ENCODE measurements at regions not wholly inside any gene's neighbourhood (a gene's known extent, or its start where the extent isn't known, plus 50 kb on each side); places are given as distances from the start of the nearest gene placed in this dataset.
A peak's percentile ranks its signal among the peaks of the same experiment; 100 is the strongest.

DNA sequence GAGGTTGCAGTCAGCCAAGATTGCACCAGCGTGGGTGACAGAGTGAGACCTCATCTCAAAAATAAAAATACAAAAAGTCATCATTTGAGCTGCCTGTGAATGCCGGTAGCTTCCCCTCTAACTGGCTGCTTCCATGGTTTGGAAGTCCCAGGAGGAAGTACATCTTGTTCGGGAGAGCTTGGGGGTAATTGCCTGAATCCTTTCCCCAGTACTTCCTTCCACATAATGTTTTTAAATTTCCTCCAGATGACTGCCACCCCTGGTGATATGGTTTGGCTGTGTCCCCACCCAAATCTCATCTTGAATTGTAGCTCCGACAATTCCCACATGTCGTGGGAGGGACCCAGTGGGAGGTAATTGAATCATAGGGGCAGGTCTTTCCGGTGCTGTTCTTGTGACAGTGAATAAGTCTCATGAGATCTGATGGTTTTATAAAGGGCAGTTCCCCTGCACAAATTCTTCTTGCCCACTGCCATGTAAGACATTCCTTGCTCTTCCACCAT is 87.2 kb downstream of the SPRING1 start:
- no peak for DNase-seq

DNA sequence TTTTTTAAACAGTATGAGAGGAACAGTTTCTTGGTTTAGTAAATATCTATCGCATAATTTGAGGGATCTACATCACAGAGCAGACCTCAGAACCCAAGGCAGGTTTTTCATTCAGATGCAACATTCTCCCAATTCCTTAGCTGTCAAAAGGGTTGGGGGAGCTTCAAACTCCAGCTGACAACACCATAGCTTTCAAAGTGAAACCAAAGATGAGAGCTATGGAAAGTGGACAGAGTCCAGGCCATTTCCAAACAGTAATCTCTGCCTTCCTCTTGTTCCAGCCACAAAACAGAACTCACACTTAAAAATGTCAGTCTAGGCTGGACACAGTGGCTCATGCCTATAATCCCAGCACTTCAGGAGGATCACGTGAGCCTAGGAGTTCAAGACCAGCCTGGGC is 87.8 kb downstream of the SPRING1 start:
- no peak for DNase-seq

DNA sequence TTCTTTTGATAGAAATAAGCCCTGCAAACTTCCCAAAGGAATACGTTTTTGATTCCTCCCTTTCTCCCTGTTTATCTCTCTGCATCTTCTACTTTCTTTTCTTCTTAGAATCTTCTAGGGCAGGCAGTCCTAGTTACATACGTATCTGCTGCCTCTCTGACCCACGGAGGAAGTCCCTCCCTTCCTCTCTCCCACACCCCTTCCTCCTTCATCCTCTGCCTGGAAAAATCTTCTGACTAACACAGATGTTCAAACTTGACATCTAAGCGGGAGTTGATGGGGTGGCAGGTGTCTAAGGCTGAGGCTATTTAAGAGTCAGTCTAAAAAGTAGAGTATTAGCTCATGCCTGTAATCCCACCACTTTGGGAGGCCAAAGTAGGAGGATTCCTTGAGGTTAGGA is 88.6 kb downstream of the MAP1LC3B2 start:
- no peak for DNase-seq

DNA sequence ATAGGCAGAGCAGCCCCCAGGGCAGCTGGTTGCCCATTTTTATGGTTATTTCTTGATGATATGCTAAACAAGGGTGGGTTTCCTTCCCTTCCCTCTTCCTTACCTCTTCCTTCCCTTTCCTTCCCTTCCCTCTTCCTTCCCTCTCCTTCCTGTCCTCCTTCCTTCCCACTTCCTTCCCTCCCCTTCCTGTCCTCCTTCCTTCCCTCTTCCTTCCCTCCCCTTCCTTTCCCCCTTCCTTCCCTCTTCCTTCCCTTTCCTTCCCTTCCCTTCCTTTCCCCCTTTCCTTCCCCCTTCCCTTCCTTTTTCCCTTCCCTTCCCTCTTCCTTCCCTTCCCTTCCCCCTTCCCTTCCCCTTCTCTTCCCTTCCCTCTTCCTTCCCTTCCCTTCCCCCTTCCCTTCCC is 87.7 kb downstream of the MAP1LC3B2 start:
- DNase-seq = no peak

DNA sequence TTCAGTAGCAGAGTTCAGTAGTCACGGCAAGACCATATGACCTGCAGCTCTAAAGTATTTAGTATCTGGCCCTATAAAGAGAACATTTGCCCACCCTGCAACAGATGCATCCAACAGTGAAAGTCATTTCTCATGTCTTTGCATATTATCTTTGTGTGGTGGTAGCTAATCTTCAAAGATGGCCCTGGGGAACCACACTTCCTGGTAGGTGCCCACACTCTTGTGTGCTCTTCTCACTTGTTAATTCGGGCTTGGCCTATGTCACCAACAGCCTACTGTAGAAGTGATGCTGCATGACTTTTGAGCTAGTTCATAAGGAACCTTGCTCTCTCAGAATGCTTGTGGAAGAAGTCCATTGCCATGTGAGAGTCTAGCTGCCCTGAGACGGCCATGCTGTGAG is 85.6 kb downstream of the MAP1LC3B2 start:
- no peak for DNase-seq

DNA sequence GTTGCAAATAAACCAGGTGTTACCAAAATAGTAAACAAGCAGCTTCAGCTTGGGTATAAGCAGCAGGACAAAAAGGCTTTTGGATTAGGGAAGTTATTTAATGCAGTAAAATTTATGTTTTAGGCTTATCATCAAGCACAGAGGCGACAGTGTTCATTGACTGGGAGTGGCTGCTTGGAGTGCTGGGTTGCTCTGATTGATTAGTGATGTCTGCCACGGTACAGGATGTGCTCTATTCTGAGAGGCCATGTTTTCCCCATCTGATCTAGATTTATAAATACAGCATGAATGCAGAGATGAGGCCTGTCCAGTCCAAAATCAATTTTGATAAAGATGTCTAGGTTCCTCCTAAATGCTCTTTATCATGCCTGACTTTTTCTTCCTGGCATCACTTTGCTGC is 83.5 kb downstream of the MAP1LC3B2 start:
- no peak for DNase-seq

DNA sequence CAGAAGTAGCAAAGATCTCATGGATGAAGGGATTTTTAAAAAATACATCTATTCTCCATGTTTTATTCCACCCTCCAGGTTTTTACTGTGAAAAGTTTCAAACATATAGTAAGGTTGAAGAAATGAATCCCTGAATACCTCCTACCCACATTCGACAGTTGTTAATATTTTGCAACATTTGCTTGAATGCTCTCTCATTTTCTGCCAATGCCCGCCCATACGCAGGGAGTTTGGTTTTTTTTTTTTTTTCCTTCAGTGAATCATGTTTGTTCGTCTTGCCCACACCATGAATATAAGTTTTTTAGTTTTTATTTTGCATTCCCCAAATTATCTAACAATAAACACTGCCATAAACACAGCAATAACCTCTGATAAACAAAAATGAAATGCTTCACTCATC is 82.9 kb downstream of the MAP1LC3B2 start:
- no peak for DNase-seq

DNA sequence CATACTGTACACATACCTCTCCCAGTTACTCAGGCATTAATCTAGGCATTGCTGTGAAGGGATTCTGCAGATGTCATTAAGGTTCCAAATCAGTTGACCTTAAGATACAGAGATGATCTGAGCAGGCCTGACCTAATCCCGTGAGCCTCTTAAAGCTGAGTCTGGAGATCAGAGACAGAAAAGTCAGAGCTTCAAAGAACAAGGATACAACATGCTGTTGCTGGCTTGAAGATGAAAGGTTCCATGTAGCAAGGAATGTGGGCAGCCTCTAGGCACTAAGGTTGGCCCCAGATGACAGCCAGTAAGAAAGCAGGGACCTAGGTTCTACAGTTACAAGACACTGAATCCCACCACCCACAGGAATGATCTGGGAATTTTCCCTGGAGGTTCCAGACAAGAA is 81.1 kb downstream of the MAP1LC3B2 start:
- no peak for DNase-seq

DNA sequence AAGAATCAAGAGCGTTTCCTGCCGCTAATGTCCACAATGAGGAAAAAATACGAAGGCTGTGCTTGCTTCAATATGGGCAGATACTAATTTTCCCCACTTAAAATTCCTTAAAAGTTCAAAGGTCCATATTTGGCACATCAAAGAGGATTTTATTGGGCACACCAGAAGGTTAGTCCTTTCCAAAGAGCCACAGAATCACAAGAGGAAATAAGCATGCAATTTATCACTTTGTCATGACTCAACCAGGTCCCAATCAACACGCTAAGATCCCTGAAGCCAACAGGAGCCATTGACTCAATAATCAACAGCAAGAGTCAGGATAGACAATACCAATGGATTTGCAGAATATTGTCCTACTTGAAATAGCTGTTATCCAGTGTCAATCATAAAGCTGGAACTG is 80.6 kb downstream of the MAP1LC3B2 start:
- DNase-seq = no peak

DNA sequence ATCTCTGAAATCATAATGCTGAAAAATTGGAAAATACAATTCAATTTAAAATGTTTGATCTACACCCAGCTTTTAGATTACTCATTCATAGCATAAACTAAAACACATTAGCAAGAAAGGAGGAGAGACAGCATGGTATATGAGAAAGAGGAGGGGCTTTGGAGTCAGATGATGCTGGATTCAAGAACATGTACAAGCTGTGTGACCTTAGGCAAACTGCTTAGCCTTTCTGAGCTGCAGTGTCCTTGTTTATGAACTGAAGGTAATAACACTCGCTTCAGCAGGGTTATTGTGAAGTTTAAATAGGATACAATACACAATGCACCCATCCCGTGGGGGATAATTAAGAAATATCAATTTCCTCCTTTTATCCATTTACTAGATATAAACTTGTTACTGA is 79.2 kb downstream of the MAP1LC3B2 start:
- no peak for DNase-seq

DNA sequence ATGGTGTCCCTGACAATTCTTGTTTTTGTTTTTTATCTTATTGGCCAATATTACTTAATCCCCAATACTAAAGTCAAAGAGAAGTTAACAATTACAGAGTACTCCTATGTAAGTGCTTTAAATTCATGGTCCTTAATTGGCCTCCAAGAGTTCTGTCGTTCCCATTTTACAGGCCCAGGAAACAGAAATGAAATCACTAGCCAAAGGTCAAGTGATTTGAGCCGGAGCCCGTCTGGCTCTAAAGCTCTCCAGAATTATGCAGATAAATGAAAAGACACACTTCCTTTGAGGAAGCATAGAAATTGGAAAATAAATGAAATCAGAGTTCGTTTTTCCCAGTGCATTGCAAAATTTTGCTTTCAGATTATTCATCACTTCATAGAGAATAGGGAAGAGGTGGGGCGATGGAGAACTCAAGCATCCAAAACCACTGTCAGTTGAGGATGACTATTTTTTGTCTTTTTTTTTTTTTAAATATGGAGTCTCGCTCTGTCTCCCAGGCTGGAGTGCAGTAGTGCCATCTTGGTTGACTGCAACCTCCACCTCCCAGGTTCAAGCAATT is 78.5 kb downstream of the MAP1LC3B2 start:
- DNase-seq = no peak

DNA sequence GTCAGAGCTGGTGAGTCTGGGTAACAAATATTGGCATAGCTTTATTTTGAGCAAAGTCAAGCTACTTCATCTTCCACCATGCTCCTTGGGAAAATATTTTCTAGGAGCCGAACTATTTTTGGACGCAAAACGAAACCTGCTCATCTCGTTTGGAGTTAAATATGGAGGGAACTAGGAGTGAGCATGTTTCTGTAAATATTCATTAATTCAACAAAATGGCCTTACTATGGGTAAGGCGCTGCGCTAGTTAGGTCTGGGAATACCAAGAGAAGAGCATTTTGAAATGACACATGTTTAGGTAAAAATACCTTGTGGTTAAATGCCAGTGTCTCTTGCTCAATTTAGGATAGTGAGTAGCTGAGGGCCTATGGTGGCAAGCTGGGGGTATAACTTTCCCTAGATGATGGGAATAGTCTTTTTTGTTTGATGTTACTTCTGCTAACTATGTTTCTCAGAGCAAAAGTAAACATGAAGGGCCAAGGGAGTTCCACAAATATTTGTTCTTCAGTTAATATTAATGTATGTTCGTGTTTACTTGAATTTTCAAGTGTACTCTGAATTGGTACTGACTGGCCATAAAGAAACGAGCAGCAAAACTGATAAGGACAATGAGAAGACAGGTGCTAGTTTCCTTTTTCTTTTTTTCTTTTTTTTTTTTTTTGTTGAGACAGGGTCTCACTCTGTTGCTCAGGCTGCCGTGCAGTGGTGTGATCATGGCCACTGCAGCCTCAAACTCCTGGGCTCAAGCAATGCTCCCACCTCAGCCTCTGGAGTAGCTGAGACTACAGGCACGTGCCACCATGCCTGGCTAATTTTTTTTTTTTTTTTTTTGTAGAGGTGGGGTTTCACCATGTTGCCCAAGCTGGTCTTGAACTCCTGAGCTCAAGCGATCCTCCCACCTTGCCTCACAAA is 77.7 kb downstream of the MAP1LC3B2 start:
- DNase-seq = no peak

DNA sequence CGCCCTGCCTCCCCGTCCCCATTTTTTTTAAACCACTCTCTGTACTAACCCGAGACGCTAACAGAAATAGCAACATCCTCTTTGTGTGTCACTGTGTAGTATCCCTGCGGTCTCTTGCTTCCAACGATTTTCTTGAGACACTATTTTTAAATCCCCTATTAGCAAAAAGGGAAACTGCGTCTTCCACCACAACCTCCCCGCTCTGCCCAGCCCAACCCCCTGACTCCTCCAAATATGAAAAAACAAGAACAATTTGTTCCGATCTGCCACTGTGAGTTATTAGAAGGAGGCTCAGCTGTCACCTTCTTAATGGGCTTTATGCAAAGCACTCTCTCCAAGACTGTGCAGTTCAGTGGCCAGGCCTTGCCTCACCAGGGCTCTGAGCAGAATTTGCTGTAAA is 76.3 kb downstream of the MAP1LC3B2 start:
- DNase-seq = no peak

DNA sequence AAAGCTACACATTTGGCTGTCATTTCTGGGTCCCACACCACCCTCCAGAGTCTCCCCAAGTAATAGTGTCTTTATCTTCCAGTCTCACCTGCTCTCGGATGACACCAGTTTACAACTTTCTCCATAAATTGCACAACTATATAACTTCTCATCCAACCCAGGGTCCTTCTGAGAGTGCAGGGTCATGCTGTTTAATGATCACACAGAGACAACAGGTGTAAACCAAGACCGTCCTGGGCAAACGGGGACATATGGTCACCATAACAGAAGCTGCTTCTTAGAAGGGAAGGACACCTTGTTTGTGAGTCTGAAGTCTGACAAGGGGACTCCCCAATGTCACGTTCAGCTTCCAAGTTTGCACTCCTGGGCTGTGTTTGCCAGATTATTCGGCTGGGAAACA is 74.3 kb downstream of the MAP1LC3B2 start:
- no peak for DNase-seq

DNA sequence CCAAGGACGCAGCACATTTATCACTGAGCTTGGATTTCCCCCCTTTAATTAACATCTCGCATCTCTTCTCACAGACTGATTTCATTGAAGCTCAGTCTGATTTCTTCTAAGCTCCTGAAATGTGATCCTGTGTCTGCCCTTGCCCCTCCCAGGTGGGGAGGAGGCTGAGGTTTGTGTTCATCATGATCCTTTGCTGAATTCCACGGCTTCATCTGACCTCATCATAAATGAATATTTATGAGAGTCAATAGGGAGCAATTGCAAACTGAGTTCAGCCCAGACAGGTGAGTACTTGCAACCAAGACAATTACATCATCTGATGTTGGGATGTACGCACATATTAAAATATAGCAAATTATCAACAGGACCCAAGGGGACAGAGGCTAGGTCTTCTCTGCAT is 72.4 kb downstream of the MAP1LC3B2 start:
- DNase-seq = no peak

DNA sequence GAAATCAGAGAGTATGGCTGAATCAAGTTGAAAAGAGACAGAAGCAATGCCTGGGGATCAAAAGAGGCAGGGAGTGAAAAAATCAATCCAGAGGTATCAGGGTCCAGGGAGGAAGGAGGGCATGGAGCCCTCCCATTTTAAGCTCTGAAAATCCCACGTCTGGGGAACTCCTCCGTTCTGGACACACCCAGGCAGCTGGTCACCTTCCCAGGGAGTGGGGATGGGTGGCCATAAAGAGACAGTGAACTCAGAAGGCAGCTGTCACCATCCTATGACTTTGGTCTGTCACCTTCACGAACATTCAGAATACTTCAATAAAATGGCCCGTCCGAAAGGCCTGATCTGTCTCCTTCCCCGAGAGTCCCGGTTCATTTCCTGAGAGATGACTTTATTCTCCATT is 71.6 kb downstream of the MAP1LC3B2 start:
- DNase-seq = no peak

DNA sequence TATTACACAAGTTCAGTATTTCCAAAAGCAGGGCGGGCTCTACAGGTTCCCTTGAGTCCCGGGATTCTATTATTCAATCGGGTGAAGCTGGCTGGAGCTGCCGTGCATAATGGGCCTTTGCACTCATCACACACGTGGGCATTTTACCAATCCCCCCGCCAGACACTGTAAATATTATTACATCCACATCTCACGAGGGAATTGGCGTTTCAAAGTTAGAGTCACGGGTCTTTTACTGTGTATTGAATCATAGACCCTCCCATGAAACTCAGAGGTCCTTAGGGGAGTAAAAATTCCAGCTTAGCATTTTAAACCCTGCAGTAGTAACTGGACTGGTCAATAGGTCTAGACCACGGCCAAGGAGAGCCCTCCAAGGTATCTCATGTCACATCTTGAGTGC is 70.3 kb downstream of the MAP1LC3B2 start:
- no peak for DNase-seq

DNA sequence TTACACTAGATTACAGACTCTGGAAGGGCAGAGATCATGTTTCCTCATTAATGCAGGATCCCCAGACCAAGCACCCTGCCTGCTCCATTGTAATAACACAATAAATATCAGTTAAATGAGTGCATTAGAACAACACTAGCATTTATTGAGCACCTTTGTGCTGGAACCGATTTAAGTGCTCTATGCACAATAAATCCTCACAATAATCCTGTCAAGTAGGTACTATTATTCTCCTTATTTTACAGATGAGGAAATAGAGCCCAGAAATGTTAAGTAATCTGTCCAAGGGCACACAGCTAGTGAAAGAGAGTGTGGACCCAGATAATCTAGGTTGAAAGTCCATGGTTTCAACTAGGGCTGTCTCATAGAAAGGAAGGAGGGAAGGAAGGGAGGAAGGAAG is 69.8 kb downstream of the MAP1LC3B2 start:
- peak in 1 of 2 experiments; percentile 26 for DNase-seq

DNA sequence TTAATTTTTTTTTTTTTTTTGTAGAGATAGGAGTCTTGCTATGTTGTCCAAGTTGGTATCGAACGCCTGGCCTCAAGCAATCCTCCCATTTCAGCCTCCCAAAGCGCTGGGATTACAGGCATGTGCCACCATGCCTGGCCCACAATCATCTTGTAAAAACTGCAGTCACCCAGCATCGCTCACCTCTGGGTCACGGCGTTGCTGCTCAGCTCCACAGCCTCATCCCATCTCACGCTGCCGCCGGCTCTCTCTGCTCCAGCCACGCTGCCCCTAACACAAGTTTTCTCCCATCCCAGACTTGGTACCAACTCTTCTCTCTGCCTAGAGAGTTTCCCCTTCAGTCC is 69.2 kb downstream of the MAP1LC3B2 start:
- no peak for DNase-seq

Data from SW 1271 (cell line).